GM23248 (cell line): ENCODE measurements at regions not wholly inside any gene's neighbourhood (a gene's known extent, or its start where the extent isn't known, plus 50 kb on each side); places are given as distances from the start of the nearest gene placed in this dataset.

Experiments
- DNase-seq: peaks from one replicate; pipeline ENCODE4 v3.0.0-alpha.2; 2015
- H2AFZ ChIP-seq: fragments of 200-600 bp; sonication (generic); 2 replicates; pipeline ENCODE4 v1.6.1; 2016; ENCODE audit warnings: antibody characterized with exemption
- H3F3A ChIP-seq: fragments of 200-600 bp; sonication (generic); 2 replicates; pipeline ENCODE4 v1.6.1; 2016; ENCODE audit warnings: mild to moderate bottlenecking, antibody characterized with exemption, mixed run types; ENCODE audit not compliant: insufficient read depth
- H3K27ac ChIP-seq: fragments of 200-600 bp; sonication (generic); 2 replicates; pipeline ENCODE4 v1.5.1; 2016; ENCODE audit warnings: mild to moderate bottlenecking
- H3K27me3 ChIP-seq: fragments of 200-600 bp; sonication (generic); replicated peaks from 2 replicates; pipeline ENCODE4 v1.6.1; 2016; ENCODE audit warnings: mild to moderate bottlenecking; ENCODE audit not compliant: insufficient read depth
- H3K36me3 ChIP-seq: fragments of 200-600 bp; sonication (generic); 2 replicates; pipeline ENCODE4 v1.6.1; 2016; ENCODE audit warnings: low read depth, mild to moderate bottlenecking
- H3K4me1 ChIP-seq: fragments of 200-600 bp; sonication (generic); 2 replicates; pipeline ENCODE4 v1.6.1; 2016; ENCODE audit warnings: mild to moderate bottlenecking; ENCODE audit not compliant: insufficient read depth
- H3K4me2 ChIP-seq: fragments of 200-600 bp; sonication (generic); one replicate; pipeline ENCODE4 v1.6.1; 2016; ENCODE audit warnings: mild to moderate bottlenecking; ENCODE audit not compliant: unreplicated experiment
- H3K4me3 ChIP-seq: fragments of 200-600 bp; sonication (generic); 2 replicates; pipeline ENCODE4 v1.5.1; 2016; ENCODE audit warnings: mild to moderate bottlenecking
- H3K79me2 ChIP-seq: fragments of 200-600 bp; sonication (generic); 2 replicates; pipeline ENCODE4 v1.6.1; 2016; ENCODE audit warnings: mild to moderate bottlenecking; ENCODE audit not compliant: insufficient read depth
- H3K9ac ChIP-seq: fragments of 200-600 bp; sonication (generic); 2 replicates; pipeline ENCODE4 v1.6.1; 2016; ENCODE audit warnings: mild to moderate bottlenecking
- H3K9me2 ChIP-seq: fragments of 200-600 bp; sonication (generic); 2 replicates; pipeline ENCODE4 v1.6.1; 2016; ENCODE audit warnings: mixed run types, mild to moderate bottlenecking, moderate library complexity; ENCODE audit not compliant: insufficient read depth
- H3K9me3 ChIP-seq: fragments of 200-600 bp; sonication (generic); one replicate; pipeline ENCODE4 v1.6.1; 2017; ENCODE audit warnings: low read depth
- H4K20me1 ChIP-seq: fragments of 200-600 bp; sonication (generic); 2 replicates; pipeline ENCODE4 v1.6.0; 2016; ENCODE audit not compliant: insufficient read depth
- EZH2 ChIP-seq: fragments of 200-600 bp; sonication (generic); IDR thresholded peaks from 2 replicates; pipeline ENCODE4 v1.6.1; 2018; ENCODE audit warnings: antibody characterized with exemption, mild to moderate bottlenecking; ENCODE audit not compliant: insufficient read depth, poor library complexity, severe bottlenecking
- EZH2phosphoT487 ChIP-seq: fragments of 200-600 bp; sonication (generic); IDR thresholded peaks from 2 replicates; pipeline ENCODE4 v1.6.1; 2018; ENCODE audit warnings: antibody characterized with exemption, moderate library complexity, mild to moderate bottlenecking, low read depth; ENCODE audit not compliant: insufficient read depth
- WGBS, 2 experiments: methylation state at CpG; one replicate each; pipeline ENCODE4 v1.1.6; 2015 to 2017; ENCODE audit warnings: low lambda C conversion rate in 2 of 2, low coverage in 1 of 2; ENCODE audit errors: missing lambda C conversion rate in 2 of 2; 5-methylcytosine and 5-hydroxymethylcytosine counted together
- in situ Hi-C: fragments of 300-500 bp; cut with MboI; formaldehyde crosslinking; loops from 2 replicates; pipeline ENCODE4 v1.15.0; 2020

GRCh38 chr1:177377866-177378265 lies 207.1 kb downstream of the BRINP2 start:
- Histone ChIP-seq H3K79me2 (no peaks in the 10 kb centered on the region), H3K27ac (no peak overlapping the region), H3K4me3 (no peak overlapping the region), H3K9me2 (no peaks in the 10 kb centered on the region), H3K27me3 (no peaks in the 10 kb centered on the region; the same call in 1 of the 2 replicates), H3K9me3 (no peaks in the 10 kb centered on the region), H3K4me1 (no peaks in the 10 kb centered on the region), H3K36me3 (no peaks in the 10 kb centered on the region), H4K20me1 (no peaks in the 10 kb centered on the region), H3K4me2 (no peak overlapping the region), H3F3A (no peaks in the 10 kb centered on the region), H3K9ac (no peak overlapping the region), H2AFZ (no peak overlapping the region)
- in situ Hi-C loops, result no loop called here
- DNase-seq, result no peak
- no peak for TF ChIP-seq EZH2
- TF ChIP-seq EZH2phosphoT487, result no peak
- WGBS, 2 experiments, result 22 to 36% methylated on average over 2 of the region's 2 CpGs

- no peaks in the 10 kb centered on the region for H3K9me2 ChIP-seq
- in situ Hi-C loops, result loop anchor here (25.0 kb wide), 1 partner anchor 456 kb away; no protein-coding TSS in a partner anchor
- H3F3A ChIP-seq, result 0 out of 2 replicates have a peak, but pooled peaks cover 3% of the 10 kb centered on the region
- no peaks in the 10 kb centered on the region for H4K20me1 ChIP-seq
- DNase-seq, result peak; percentile 47
- no peak overlapping the region for H2AFZ ChIP-seq
- H3K4me2 ChIP-seq, result peak overlapping the region; percentile 0
- H3K36me3 ChIP-seq, result no peaks in the 10 kb centered on the region
- no peak overlapping the region for H3K27ac ChIP-seq
- no peaks in the 10 kb centered on the region for H3K27me3 ChIP-seq
- no peaks in the 10 kb centered on the region for H3K9me3 ChIP-seq
- no peaks in the 10 kb centered on the region for H3K79me2 ChIP-seq
- H3K4me1 ChIP-seq, result peaks cover 6% of the 10 kb centered on the region
- TF ChIP-seq EZH2phosphoT487 (no peak), EZH2 (no peak)
- H3K4me3 ChIP-seq, result no peak overlapping the region
- no peak overlapping the region for H3K9ac ChIP-seq
Observed at GRCh38 chr1:177368255-177368654, 197.5 kb downstream of the BRINP2 start.

- Histone ChIP-seq H3K9me2 (no peaks in the 10 kb centered on the region), H3K9me3 (no peaks in the 10 kb centered on the region), H3K27me3 (no peaks in the 10 kb centered on the region), H3K9ac (no peak overlapping the region), H3K79me2 (no peaks in the 10 kb centered on the region), H3K4me3 (no peak overlapping the region), H2AFZ (no peak overlapping the region), H3K36me3 (no peaks in the 10 kb centered on the region), H3K4me1 (peaks cover 6% of the 10 kb centered on the region), H3K4me2 (no peak overlapping the region), H4K20me1 (no peaks in the 10 kb centered on the region), H3K27ac (no peak overlapping the region), H3F3A (0 out of 2 replicates have a peak, but pooled peaks cover 3% of the 10 kb centered on the region)
- in situ Hi-C loops, result loop anchor here (25.0 kb wide), 1 partner anchor 454 kb away; no protein-coding TSS in a partner anchor
- TF ChIP-seq EZH2, result no peak
- no peak for TF ChIP-seq EZH2phosphoT487
- no peak for DNase-seq
- 45 to 51% methylated on average over 2 of the region's 2 CpGs for WGBS, 2 experiments
Observed at GRCh38 chr1:177366091-177366490, 195.3 kb downstream of the BRINP2 start.

GRCh38 chr1:177360791-177361190 lies 190.0 kb downstream of the BRINP2 start:
- no peak overlapping the region for H2AFZ ChIP-seq
- 0 out of 2 replicates have a peak, but pooled peaks cover 9% of the 10 kb centered on the region for H3K27me3 ChIP-seq
- DNase-seq, result no peak
- no peaks in the 10 kb centered on the region for H3K79me2 ChIP-seq
- H3K4me1 ChIP-seq, result no peaks in the 10 kb centered on the region
- TF ChIP-seq EZH2phosphoT487 (no peak), EZH2 (no peak)
- in situ Hi-C loops, result loop anchor here (25.0 kb wide), 1 partner anchor 448 kb away; no protein-coding TSS in a partner anchor
- H3K27ac ChIP-seq, result no peak overlapping the region
- H3K9me2 ChIP-seq, result no peaks in the 10 kb centered on the region
- H3K9ac ChIP-seq, result no peak overlapping the region
- H3K4me2 ChIP-seq, result no peak overlapping the region
- H3K9me3 ChIP-seq, result no peaks in the 10 kb centered on the region
- no peaks in the 10 kb centered on the region for H3K36me3 ChIP-seq
- H3K4me3 ChIP-seq, result no peak overlapping the region
- H4K20me1 ChIP-seq, result no peaks in the 10 kb centered on the region
- no peaks in the 10 kb centered on the region for H3F3A ChIP-seq
- 72 to 81% methylated on average over 2 of the region's 2 CpGs for WGBS, 2 experiments
